C4-2B (cell line): ENCODE measurements at regions not wholly inside any gene's neighbourhood (a gene's known extent, or its start where the extent isn't known, plus 50 kb on each side); places are given as distances from the start of the nearest gene placed in this dataset.

Source experiments
- ZFX ChIP-seq: fragments of 450-650 bp; IDR thresholded peaks from 2 replicates; pipeline ENCODE4 v1.6.1; 2017
- TF ChIP-seq, protein P1 (sequence below): fragments of 450-650 bp; conservative IDR thresholded peaks from 2 replicates; pipeline ENCODE4 v1.5.1; 2017; ENCODE audit warnings: mild to moderate bottlenecking

- TF ChIP-seq, protein P1, sequence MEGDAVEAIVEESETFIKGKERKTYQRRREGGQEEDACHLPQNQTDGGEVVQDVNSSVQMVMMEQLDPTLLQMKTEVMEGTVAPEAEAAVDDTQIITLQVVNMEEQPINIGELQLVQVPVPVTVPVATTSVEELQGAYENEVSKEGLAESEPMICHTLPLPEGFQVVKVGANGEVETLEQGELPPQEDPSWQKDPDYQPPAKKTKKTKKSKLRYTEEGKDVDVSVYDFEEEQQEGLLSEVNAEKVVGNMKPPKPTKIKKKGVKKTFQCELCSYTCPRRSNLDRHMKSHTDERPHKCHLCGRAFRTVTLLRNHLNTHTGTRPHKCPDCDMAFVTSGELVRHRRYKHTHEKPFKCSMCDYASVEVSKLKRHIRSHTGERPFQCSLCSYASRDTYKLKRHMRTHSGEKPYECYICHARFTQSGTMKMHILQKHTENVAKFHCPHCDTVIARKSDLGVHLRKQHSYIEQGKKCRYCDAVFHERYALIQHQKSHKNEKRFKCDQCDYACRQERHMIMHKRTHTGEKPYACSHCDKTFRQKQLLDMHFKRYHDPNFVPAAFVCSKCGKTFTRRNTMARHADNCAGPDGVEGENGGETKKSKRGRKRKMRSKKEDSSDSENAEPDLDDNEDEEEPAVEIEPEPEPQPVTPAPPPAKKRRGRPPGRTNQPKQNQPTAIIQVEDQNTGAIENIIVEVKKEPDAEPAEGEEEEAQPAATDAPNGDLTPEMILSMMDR, result no peak
- no peak for TF ChIP-seq ZFX
Observed at GRCh38 chr1:60137406-60137805, 63.8 kb upstream of the C1orf87 start.
